Heart left ventricle (tissue), 16 donors: ENCODE measurements at regions not wholly inside any gene's neighbourhood (a gene's known extent, or its start where the extent isn't known, plus 50 kb on each side); places are given as distances from the start of the nearest gene placed in this dataset.

ENCODE experiments used
- ATAC-seq, 4 donors: fragments of 200-7000 bp; cut with Tn5 transposase; one replicate each; pipeline ENCODE4 v1.9.1; 2020 to 2022; ENCODE audit warnings: moderate library complexity in 4 of 4, mild to moderate bottlenecking in 3 of 4, moderate number of reproducible peaks in 1 of 4
- DNase-seq, 5 donors: peaks; one replicate each; pipeline ENCODE4 v3.0.0-alpha.2; 2020
- H3K27ac ChIP-seq, 12 donors: fragments of 200-600 bp; sonication (generic) in 4 of 12; one replicate each; pipeline versions ENCODE4 v1.5.0 to v1.8.0; 2016 to 2022; ENCODE audit warnings: mild to moderate bottlenecking in 2 of 12
- H3K27me3 ChIP-seq, 9 donors: fragments of 200-600 bp; sonication (generic) in 2 of 9; one replicate each; pipeline versions ENCODE4 v1.5.1 to v1.8.0; 2016 to 2022; ENCODE audit warnings: mild to moderate bottlenecking in 3 of 9
- H3K36me3 ChIP-seq, 9 donors: fragments of 200-600 bp; sonication (generic) in 2 of 9; one replicate each; pipeline versions ENCODE4 v1.5.0 to v1.8.0; 2018 to 2022; ENCODE audit warnings: mild to moderate bottlenecking in 2 of 9
- H3K4me1 ChIP-seq, 12 donors: fragments of 200-600 bp; sonication (generic) in 4 of 12; one replicate each; pipeline versions ENCODE4 v1.5.0 to v1.8.0; 2016 to 2022; ENCODE audit warnings: mild to moderate bottlenecking in 3 of 12
- H3K4me3 ChIP-seq, 12 donors: fragments of 200-600 bp; sonication (generic) in 4 of 12; one replicate each; pipeline versions ENCODE4 v1.5.0 to v1.8.0; 2017 to 2022; ENCODE audit warnings: mild to moderate bottlenecking in 9 of 12, moderate library complexity in 4 of 12
- H3K9me3 ChIP-seq, 12 donors: fragments of 200-600 bp; sonication (generic) in 4 of 12; one replicate each; pipeline versions ENCODE4 v1.5.0 to v1.8.0; 2016 to 2022; ENCODE audit warnings: mild to moderate bottlenecking in 1 of 12
- CTCF ChIP-seq, 12 donors: fragments of 200-600 bp; sonication (generic) in 4 of 12; IDR thresholded peaks; one replicate each; pipeline versions ENCODE4 v1.5.0 to v1.8.0; 2018 to 2022; ENCODE audit warnings: antibody characterized with exemption in 12 of 12, mild to moderate bottlenecking in 5 of 12
- POLR2A ChIP-seq, 2 donors: fragments of 450-650 bp; IDR thresholded peaks; one replicate each; pipeline ENCODE4 v1.6.1; 2017; ENCODE audit warnings: antibody characterized with exemption in 2 of 2, mild to moderate bottlenecking in 2 of 2, moderate library complexity in 2 of 2
- WGBS, 4 donors: extraction: QIAGEN DNeasy Blood & Tissue Kit in 2 of 4; methylation state at CpG; one replicate each; pipeline versions ENCODE4 v1.1.5 to v1.1.7; 2013 to 2018; 5-methylcytosine and 5-hydroxymethylcytosine counted together
- intact Hi-C, 10 donors: fragments of 100-400 bp; cut with DNase I; formaldehyde crosslinking; loops; one replicate each; pipeline versions ENCODE4 v1.11.1 to v1.14.2; 2022
- donor health status: ischemic (EF 13 %, LVEDD 7.1; RV severe dilation, severe dysfunction).
- donor health status: healthy with polysubstance abuse.
- donor health status: DM: no; HTN: yes; CAD: no.
- donor health status: DM: no; HTN: no; CAD: no.
- donor health status: ischemic (EF 25% LVEDD 6.9; RV normal size, moderate dysfunction).
- donor health status: ischemic (EF 25% LVEDD 5.7; RV mildly dilated, moderate dysfunction).
- donor health status: healthy.
- donor health status: DM: yes; HTN: yes; CAD: no.
- donor health status: ischemic (EF 35%, LVEDD 5.7; RV mildly dilated, moderate dysfunction).
- donor health status: nonischemic (EF 11% LVEDD 7.7; RV severe dilation, severe dysfunction).
- donor health status: DM: yes; HTN: yes; CAD: no.
- donor health status: PGD.
- donor health status: ischemic (EF 29% LVEDD 5.4; RV normal size, mild dysfunction).
- donor health status: nonischemic (EF 23%, LVEDD 6.1; RV moderate dilation, normal function).

DNA sequence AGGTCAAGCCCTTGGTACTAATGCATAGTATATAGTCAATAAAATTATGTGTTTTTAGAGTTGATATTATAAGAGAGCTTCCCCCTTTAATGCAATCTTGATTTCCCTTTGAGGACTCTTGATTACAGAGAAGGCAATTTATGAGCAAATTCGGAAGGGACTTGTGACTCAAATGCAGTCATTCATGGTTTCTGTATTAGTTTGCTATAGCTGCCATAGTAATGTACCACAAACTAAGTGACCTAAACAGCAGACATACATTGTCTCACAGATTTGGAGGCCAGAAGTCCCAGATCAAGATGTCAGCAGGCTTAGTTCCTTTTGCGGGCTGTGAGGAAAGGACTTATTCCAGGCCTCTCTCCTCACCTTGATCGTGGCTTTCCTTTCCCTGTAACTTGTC lies 933.4 kb downstream of the NLGN4Y start:
- Histone ChIP-seq H3K27me3 (no peaks in the 10 kb centered on the region), H3K9me3 (no peaks in the 10 kb centered on the region), H3K27ac (no peak overlapping the region), H3K4me1 (no peaks in the 10 kb centered on the region), H3K4me3 (no peak overlapping the region), H3K36me3 (no peaks in the 10 kb centered on the region)
- TF ChIP-seq CTCF (IDR thresholded peaks at IDR 0.05) (no peak), POLR2A (IDR thresholded peaks at IDR 0.05) (no peak)
- ATAC-seq: no peak
- 82 to 92% methylated on average over 3 of the region's 3 CpGs; no CpG with 5 or more reads in 2 of the 4 donors for WGBS, 4 donors
- no peak for DNase-seq
- intact Hi-C loops: no loop called here

DNA sequence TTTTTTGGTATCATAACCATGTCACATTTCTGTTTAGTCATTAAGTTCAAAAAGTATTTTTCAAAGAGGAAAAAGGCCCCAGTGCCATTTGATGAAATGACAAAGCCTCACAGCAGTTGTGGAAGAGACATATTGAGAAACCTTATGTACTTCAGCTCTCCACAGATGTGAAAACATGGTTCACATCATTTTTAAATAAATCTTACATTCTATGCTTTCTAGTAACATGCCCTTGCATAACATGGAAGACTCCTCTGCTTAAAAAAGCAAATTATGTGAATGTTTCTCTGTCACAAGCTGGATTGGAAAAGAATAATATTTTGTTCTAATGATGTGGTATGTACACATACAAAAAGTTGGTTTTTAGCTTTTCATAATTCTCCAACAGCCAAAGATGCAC lies 934.1 kb downstream of the NLGN4Y start:
- Histone ChIP-seq H3K36me3 (no peaks in the 10 kb centered on the region), H3K4me1 (no peaks in the 10 kb centered on the region), H3K4me3 (no peak overlapping the region), H3K27ac (no peak overlapping the region), H3K9me3 (no peaks in the 10 kb centered on the region), H3K27me3 (no peaks in the 10 kb centered on the region)
- DNase-seq (no peak), ATAC-seq (no peak)
- intact Hi-C loops: no loop called here
- TF ChIP-seq POLR2A (IDR thresholded peaks at IDR 0.05) (no peak), CTCF (IDR thresholded peaks at IDR 0.05) (no peak)

GRCh38 chrY:15465880-15466279 lies 941.6 kb downstream of the NLGN4Y start:
- WGBS, 4 donors: 82 to 89% methylated on average over 6 of the region's 6 CpGs; no CpG with 5 or more reads in 2 of the 4 donors
- Histone ChIP-seq H3K27ac (no peak overlapping the region), H3K27me3 (no peaks in the 10 kb centered on the region), H3K36me3 (no peaks in the 10 kb centered on the region), H3K9me3 (no peaks in the 10 kb centered on the region), H3K4me1 (no peaks in the 10 kb centered on the region), H3K4me3 (no peak overlapping the region)
- no peak for TF ChIP-seq CTCF (IDR thresholded peaks at IDR 0.05)
- TF ChIP-seq POLR2A (IDR thresholded peaks at IDR 0.05): no peak
- no peak for ATAC-seq
- intact Hi-C loops: no loop called here
- DNase-seq: no peak

- 89 to 95% methylated on average over 5 of the region's 5 CpGs; no CpG with 5 or more reads in 2 of the 4 donors for WGBS, 4 donors
- Histone ChIP-seq H3K36me3 (no peaks in the 10 kb centered on the region), H3K27ac (no peak overlapping the region), H3K4me1 (no peaks in the 10 kb centered on the region), H3K27me3 (no peaks in the 10 kb centered on the region), H3K9me3 (no peaks in the 10 kb centered on the region), H3K4me3 (no peak overlapping the region)
- intact Hi-C loops: no loop called here
- TF ChIP-seq POLR2A (IDR thresholded peaks at IDR 0.05) (no peak), CTCF (IDR thresholded peaks at IDR 0.05) (no peak)
- DNase-seq (no peak), ATAC-seq (no peak)
These were observed 942.6 kb downstream of the NLGN4Y start for GRCh38 chrY:15466891-15467290.
